Smooth muscle cell (in vitro differentiated cells): ENCODE measurements at regions not wholly inside any gene's neighbourhood (a gene's known extent, or its start where the extent isn't known, plus 50 kb on each side); places are given as distances from the start of the nearest gene placed in this dataset.

ENCODE experiments used
- DNase-seq: peaks from one replicate; lab custom pipeline; 2025; ENCODE audit not compliant: unreplicated experiment; lab: John Stamatoyannopoulos, UW
- H2AFZ ChIP-seq: fragments of 200-600 bp; sonication (generic); 2 replicates; pipeline ENCODE4 v1.6.0; 2016; ENCODE audit warnings: antibody characterized with exemption, low read depth, mild to moderate bottlenecking
- H3F3A ChIP-seq: fragments of 200-600 bp; sonication (generic); 2 replicates; pipeline ENCODE4 v1.6.0; 2017; ENCODE audit warnings: antibody characterized with exemption, low read depth
- H3K27ac ChIP-seq: fragments of 200-600 bp; sonication (generic); 2 replicates; pipeline ENCODE4 v1.5.1; 2016; ENCODE audit warnings: low read depth, mild to moderate bottlenecking
- H3K27me3 ChIP-seq: fragments of 200-600 bp; sonication (generic); 2 replicates; pipeline ENCODE4 v1.6.1; 2016; ENCODE audit warnings: low read depth, mild to moderate bottlenecking
- H3K36me3 ChIP-seq: fragments of 200-600 bp; sonication (generic); 2 replicates; pipeline ENCODE4 v1.5.1; 2016; ENCODE audit warnings: low read depth
- H3K4me1 ChIP-seq: fragments of 200-600 bp; sonication (generic); 2 replicates; pipeline ENCODE4 v1.5.1; 2016; ENCODE audit warnings: low read depth
- H3K4me2 ChIP-seq: fragments of 200-600 bp; sonication (generic); 2 replicates; pipeline ENCODE4 v1.6.0; 2016; ENCODE audit warnings: mild to moderate bottlenecking
- H3K4me3 ChIP-seq: fragments of 200-600 bp; sonication (generic); 2 replicates; pipeline ENCODE4 v1.5.1; 2016; ENCODE audit warnings: mild to moderate bottlenecking
- H3K79me2 ChIP-seq: fragments of 200-600 bp; sonication (generic); 2 replicates; pipeline ENCODE4 v1.6.0; 2016; ENCODE audit warnings: low read depth, mild to moderate bottlenecking
- H3K9ac ChIP-seq: fragments of 200-600 bp; sonication (generic); 2 replicates; pipeline ENCODE4 v1.6.0; 2016; ENCODE audit warnings: low read depth
- H3K9me3 ChIP-seq: fragments of 200-600 bp; sonication (generic); replicated peaks from 2 replicates; pipeline ENCODE4 v1.5.1; 2016; ENCODE audit warnings: low read depth
- H4K20me1 ChIP-seq: fragments of 200-600 bp; sonication (generic); 2 replicates; pipeline ENCODE4 v1.6.0; 2016; ENCODE audit warnings: low read depth
- CTCF ChIP-seq: fragments of 200-600 bp; sonication (generic); IDR thresholded peaks from 2 replicates; pipeline ENCODE4 v1.5.1; 2017; ENCODE audit warnings: borderline replicate concordance, mild to moderate bottlenecking, antibody characterized with exemption; ENCODE audit not compliant: insufficient read depth, poor library complexity, severe bottlenecking
- WGBS: methylation state at CpG from one replicate; pipeline ENCODE4 v1.1.7; 2016; ENCODE audit warnings: low lambda C conversion rate; 5-methylcytosine and 5-hydroxymethylcytosine counted together

GRCh38 chr2:217357886-217358620, 498.2 kb upstream of the TNP1 start:
- no peak overlapping the region for H3K27ac ChIP-seq
- DNase-seq, result no peak
- 71% methylated on average over 8 of the region's 8 CpGs for WGBS

GRCh38 chr2:217356781-217357180, 496.9 kb upstream of the TNP1 start:
- Histone ChIP-seq H3K27me3 (no peaks in the 10 kb centered on the region), H3K9ac (no peak overlapping the region), H3K36me3 (no peaks in the 10 kb centered on the region), H4K20me1 (no peaks in the 10 kb centered on the region), H3K9me3 (no peaks in the 10 kb centered on the region), H3K27ac (no peak overlapping the region), H3K4me3 (no peak overlapping the region), H3K79me2 (no peaks in the 10 kb centered on the region), H3K4me1 (no peaks in the 10 kb centered on the region), H3K4me2 (no peak overlapping the region), H3F3A (no peaks in the 10 kb centered on the region), H2AFZ (no peak overlapping the region)
- 83% methylated on average over 7 of the region's 7 CpGs for WGBS
- DNase-seq, result no peak
- TF ChIP-seq CTCF, result no peak

More at GRCh38 chr2:217357886-217358620, 498.2 kb upstream of the TNP1 start:
- H3K4me3 ChIP-seq, result no peak overlapping the region
- no peak for TF ChIP-seq CTCF
- no peak overlapping the region for H3K9ac ChIP-seq
- no peaks in the 10 kb centered on the region for H3K79me2 ChIP-seq
- no peak overlapping the region for H2AFZ ChIP-seq
- H3K4me1 ChIP-seq, result no peaks in the 10 kb centered on the region
- no peaks in the 10 kb centered on the region for H3K9me3 ChIP-seq
- no peaks in the 10 kb centered on the region for H3K36me3 ChIP-seq
- no peaks in the 10 kb centered on the region for H4K20me1 ChIP-seq
- no peak overlapping the region for H3K4me2 ChIP-seq
- no peaks in the 10 kb centered on the region for H3F3A ChIP-seq
- no peaks in the 10 kb centered on the region for H3K27me3 ChIP-seq

DNA sequence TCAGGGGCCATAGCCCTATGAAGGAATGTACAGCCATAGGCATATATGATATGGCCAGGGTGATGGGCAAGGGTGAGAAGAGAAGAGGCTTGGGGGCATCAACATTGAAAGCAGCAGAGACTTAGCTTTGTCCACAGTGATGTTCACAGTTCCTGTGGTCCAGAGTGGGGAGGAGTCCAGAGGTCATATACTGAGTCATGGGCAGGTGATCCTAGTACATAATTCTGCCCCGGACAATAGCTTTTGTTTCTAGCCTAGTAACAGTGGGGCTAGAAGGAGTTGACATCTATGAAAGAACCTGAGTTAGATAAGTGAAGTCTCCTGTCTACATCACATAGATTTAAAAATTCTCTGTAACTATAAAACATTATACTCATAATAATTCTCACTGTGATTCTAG, 496.3 kb upstream of the TNP1 start:
- Histone ChIP-seq H3K4me2 (no peak overlapping the region), H2AFZ (no peak overlapping the region), H3K79me2 (no peaks in the 10 kb centered on the region), H3K9me3 (no peaks in the 10 kb centered on the region), H3K27ac (no peak overlapping the region), H3K4me3 (no peak overlapping the region), H4K20me1 (no peaks in the 10 kb centered on the region), H3F3A (no peaks in the 10 kb centered on the region), H3K36me3 (no peaks in the 10 kb centered on the region), H3K27me3 (no peaks in the 10 kb centered on the region), H3K4me1 (no peaks in the 10 kb centered on the region), H3K9ac (no peak overlapping the region)
- WGBS, result 85% methylated on average over 1 of the region's 1 CpG
- no peak for TF ChIP-seq CTCF
- no peak for DNase-seq

DNA sequence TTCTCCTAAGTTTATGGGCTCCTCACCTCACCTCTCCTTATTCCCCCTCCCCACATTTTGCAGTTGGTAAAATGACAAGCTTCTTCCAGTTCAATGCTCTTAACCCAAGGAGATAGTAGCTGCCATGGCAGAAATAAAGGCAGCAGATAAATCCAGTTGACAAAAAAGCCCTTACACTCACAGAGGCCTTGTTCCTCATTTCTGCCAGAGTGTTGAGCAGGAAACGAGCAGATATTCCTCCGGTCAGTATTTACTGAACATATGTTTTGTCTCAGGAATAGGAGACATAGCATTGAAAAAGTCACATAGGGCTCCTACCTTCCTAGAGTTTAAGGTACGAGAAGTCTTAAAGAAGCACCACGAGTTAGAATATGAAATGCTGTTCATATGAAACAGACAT, 493.7 kb upstream of the TNP1 start:
- WGBS, result 84% methylated on average over 4 of the region's 4 CpGs
- TF ChIP-seq CTCF, result no peak
- H3K4me3 ChIP-seq, result no peak overlapping the region

More for the DNA sequence above, 493.7 kb upstream of the TNP1 start:
- Histone ChIP-seq H3K9me3 (no peaks in the 10 kb centered on the region), H4K20me1 (no peaks in the 10 kb centered on the region), H3K4me1 (no peaks in the 10 kb centered on the region), H3K9ac (no peak overlapping the region), H3K79me2 (no peaks in the 10 kb centered on the region), H3K4me2 (no peak overlapping the region), H3K27ac (no peak overlapping the region), H3F3A (no peaks in the 10 kb centered on the region), H3K27me3 (no peaks in the 10 kb centered on the region), H3K36me3 (no peaks in the 10 kb centered on the region), H2AFZ (no peak overlapping the region)
- no peak for DNase-seq
